Inflammatory macrophage treated with lipopolysaccharide for 4 hours (primary cell): ENCODE measurements at regions not wholly inside any gene's neighbourhood (a gene's known extent, or its start where the extent isn't known, plus 50 kb on each side); places are given as distances from the start of the nearest gene placed in this dataset.
A peak's percentile ranks its signal among the peaks of the same experiment; 100 is the strongest.

Experiments used
- DNase-seq: peaks from one replicate; pipeline ENCODE4 v3.0.0-alpha.2; 2020

DNA sequence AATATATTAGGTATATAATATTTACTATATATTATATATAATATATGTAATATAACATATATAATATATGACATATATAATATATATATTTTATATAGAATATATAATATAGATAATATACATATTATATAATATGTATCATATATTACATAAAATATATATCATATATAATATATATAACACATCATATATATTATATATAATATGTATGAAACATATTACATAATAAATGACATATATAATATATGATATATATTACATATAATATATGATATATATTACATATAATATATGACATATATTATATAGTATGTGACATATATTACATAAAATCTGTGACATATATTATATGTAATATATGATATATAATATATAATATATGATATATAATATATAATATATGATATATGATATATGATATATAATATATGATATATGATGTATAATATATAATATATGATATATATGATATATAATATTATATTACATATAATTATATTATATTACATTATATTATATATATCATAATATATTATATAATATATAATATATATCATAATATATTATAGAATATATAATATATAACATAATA, 119.5 kb upstream of the RIMBP3 start:
- no peak for DNase-seq

DNA sequence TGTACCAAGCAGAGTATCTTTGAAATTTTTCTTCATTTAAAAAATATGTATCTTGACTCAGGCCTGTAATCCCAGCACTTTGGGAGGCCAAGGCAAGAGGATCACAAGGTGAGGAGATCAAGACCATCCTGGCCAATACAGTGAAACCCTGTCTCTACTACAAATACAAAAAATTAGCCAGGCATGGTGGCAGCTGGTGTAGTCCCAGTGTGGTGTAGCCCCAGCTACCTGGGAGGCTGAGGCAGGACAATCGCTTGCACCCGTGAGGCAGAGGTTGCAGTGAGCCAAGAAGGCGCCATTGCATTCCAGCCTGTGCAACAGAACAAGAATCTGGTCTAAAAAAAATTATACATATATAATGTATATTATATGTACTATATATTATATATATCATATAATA, 118.7 kb upstream of the RIMBP3 start:
- peak; percentile 63 for DNase-seq
